ENCODE measurements at regions not wholly inside any gene's neighbourhood (a gene's known extent, or its start where the extent isn't known, plus 50 kb on each side); places are given as distances from the start of the nearest gene placed in this dataset.
"Not testable (repeated sequence)": the region's sequence is repeated elsewhere in the genome, so short reads cannot be mapped to it uniquely, and the experiment has no call there.

- no peak for DNase-seq (ENCODE audit: low read depth)
These were observed 132.3 kb downstream of the PXDC1 start for GRCh38 chr6:3619201-3619600.

GRCh38 chr6:3618642-3619041, 132.9 kb downstream of the PXDC1 start:
- DNase-seq (ENCODE audit: low read depth) = no peak

- DNase-seq (ENCODE audit: low read depth) = no peak
These were observed 133.7 kb downstream of the PXDC1 start for GRCh38 chr6:3617681-3618311.

GRCh38 chr6:3617192-3617631, 134.3 kb downstream of the PXDC1 start:
- no peak for DNase-seq (ENCODE audit: low read depth)

GRCh38 chr6:3616565-3617176, 134.8 kb downstream of the PXDC1 start:
- DNase-seq (ENCODE audit: low read depth) = no peak

- no peak for DNase-seq (ENCODE audit: low read depth)
These were observed 135.8 kb downstream of the PXDC1 start for GRCh38 chr6:3615391-3616380.

GRCh38 chr6:3614918-3615317, 136.6 kb downstream of the PXDC1 start:
- DNase-seq (ENCODE audit: low read depth) = no peak

GRCh38 chr6:3613565-3613964, 137.9 kb downstream of the PXDC1 start:
- not testable (repeated sequence) for DNase-seq (ENCODE audit: low read depth)

GRCh38 chr6:3612341-3613041, 139.0 kb downstream of the PXDC1 start:
- peak; percentile 96 for DNase-seq (ENCODE audit: low read depth)

GRCh38 chr6:3610921-3611320, 140.6 kb downstream of the PXDC1 start:
- no peak for DNase-seq (ENCODE audit: low read depth)

- DNase-seq (ENCODE audit: low read depth) = peak; percentile 63
These were observed 141.3 kb downstream of the PXDC1 start for GRCh38 chr6:3610206-3610605.

- no peak for DNase-seq (ENCODE audit: low read depth)
These were observed 142.1 kb downstream of the PXDC1 start for GRCh38 chr6:3609388-3609787.

GRCh38 chr6:3608159-3608558, 143.4 kb downstream of the PXDC1 start:
- DNase-seq (ENCODE audit: low read depth) = no peak

- DNase-seq (ENCODE audit: low read depth) = no peak
These were observed 143.9 kb downstream of the PXDC1 start for GRCh38 chr6:3607599-3607998.

GRCh38 chr6:3607171-3607570, 144.3 kb downstream of the PXDC1 start:
- no peak for DNase-seq (ENCODE audit: low read depth)

GRCh38 chr6:3603340-3604130, 146.7 kb upstream of the SLC22A23 start:
- DNase-seq (ENCODE audit: low read depth) = peak; percentile 47

- DNase-seq (ENCODE audit: low read depth) = no peak
These were observed 144.7 kb upstream of the SLC22A23 start for GRCh38 chr6:3601570-3601969.

GRCh38 chr6:3597500-3598064, 140.7 kb upstream of the SLC22A23 start:
- no peak for DNase-seq (ENCODE audit: low read depth)

- DNase-seq (ENCODE audit: low read depth) = no peak
These were observed 139.9 kb upstream of the SLC22A23 start for GRCh38 chr6:3596766-3597165.

GRCh38 chr6:3594201-3594600, 137.4 kb upstream of the SLC22A23 start:
- no peak for DNase-seq (ENCODE audit: low read depth)

GRCh38 chr6:3593161-3593560, 136.3 kb upstream of the SLC22A23 start:
- no peak for DNase-seq (ENCODE audit: low read depth)
